Loucy (cell line): ENCODE measurements at regions not wholly inside any gene's neighbourhood (a gene's known extent, or its start where the extent isn't known, plus 50 kb on each side); places are given as distances from the start of the nearest gene placed in this dataset.

Experiments
- H2AFZ ChIP-seq: fragments of 200-600 bp; sonication (generic); 2 replicates; pipeline ENCODE4 v1.6.0; 2016; ENCODE audit warnings: antibody characterized with exemption, mild to moderate bottlenecking, low read length, moderate library complexity
- H3F3A ChIP-seq: fragments of 200-600 bp; 2 replicates; pipeline ENCODE4 v1.6.0; 2016; ENCODE audit warnings: antibody characterized with exemption, low read depth, mild to moderate bottlenecking
- H3K27me3 ChIP-seq: fragments of 200-600 bp; sonication (generic); 2 replicates; pipeline ENCODE4 v1.6.1; 2014; ENCODE audit warnings: low read length, mild to moderate bottlenecking; ENCODE audit not compliant: insufficient read depth, poor library complexity, severe bottlenecking
- H3K36me3 ChIP-seq: fragments of 200-600 bp; sonication (generic); 2 replicates; pipeline ENCODE4 v1.6.1; 2016; ENCODE audit warnings: low read length; ENCODE audit not compliant: insufficient read depth
- H3K4me1 ChIP-seq: fragments of 200-600 bp; sonication (generic); 2 replicates; pipeline ENCODE4 v1.5.1; 2014; ENCODE audit warnings: low read length, mild to moderate bottlenecking; ENCODE audit not compliant: insufficient read depth, poor library complexity, severe bottlenecking
- H3K4me2 ChIP-seq: fragments of 200-600 bp; sonication (generic); 2 replicates; pipeline ENCODE4 v1.6.0; 2014; ENCODE audit warnings: antibody characterized with exemption, low read length, low read depth, mild to moderate bottlenecking; ENCODE audit not compliant: poor library complexity, severe bottlenecking
- H3K4me3 ChIP-seq: fragments of 200-600 bp; sonication (generic); 2 replicates; pipeline ENCODE4 v1.5.1; 2014; ENCODE audit warnings: low read length, mild to moderate bottlenecking, mixed read lengths; ENCODE audit not compliant: poor library complexity, severe bottlenecking
- H3K79me2 ChIP-seq: fragments of 200-600 bp; sonication (generic); 2 replicates; pipeline ENCODE4 v1.6.1; 2014; ENCODE audit warnings: low read length; ENCODE audit not compliant: insufficient read depth
- H3K9ac ChIP-seq: fragments of 200-600 bp; sonication (generic); 2 replicates; pipeline ENCODE4 v1.6.0; 2014; ENCODE audit warnings: mild to moderate bottlenecking, low read depth, low read length, moderate library complexity; ENCODE audit not compliant: poor library complexity, severe bottlenecking
- H3K9me2 ChIP-seq: fragments of 200-600 bp; sonication (generic); replicated peaks from 2 replicates; pipeline ENCODE4 v1.6.1; 2016; ENCODE audit warnings: low read depth, low read length, mixed read lengths
- H3K9me3 ChIP-seq: fragments of 200-600 bp; sonication (generic); 2 replicates; pipeline ENCODE4 v1.6.1; 2014; ENCODE audit warnings: mild to moderate bottlenecking, antibody characterized with exemption, low read length, low read depth; ENCODE audit not compliant: insufficient read depth
- H4K20me1 ChIP-seq: fragments of 200-600 bp; sonication (generic); 2 replicates; pipeline ENCODE4 v1.6.0; 2014; ENCODE audit warnings: antibody characterized with exemption, low read length, mild to moderate bottlenecking; ENCODE audit not compliant: insufficient read depth, poor library complexity, severe bottlenecking
- EZH2phosphoT487 ChIP-seq: fragments of 200-600 bp; IDR thresholded peaks from 2 replicates; pipeline ENCODE4 v1.6.1; 2018; ENCODE audit warnings: antibody characterized with exemption, mild to moderate bottlenecking, moderate library complexity, borderline replicate concordance
- TF ChIP-seq, protein P1 (sequence below): fragments of 200-600 bp; sonication (generic); conservative IDR thresholded peaks from 2 replicates; pipeline ENCODE4 v1.5.1; 2014; ENCODE audit warnings: mild to moderate bottlenecking, antibody characterized with exemption, low read length

DNA sequence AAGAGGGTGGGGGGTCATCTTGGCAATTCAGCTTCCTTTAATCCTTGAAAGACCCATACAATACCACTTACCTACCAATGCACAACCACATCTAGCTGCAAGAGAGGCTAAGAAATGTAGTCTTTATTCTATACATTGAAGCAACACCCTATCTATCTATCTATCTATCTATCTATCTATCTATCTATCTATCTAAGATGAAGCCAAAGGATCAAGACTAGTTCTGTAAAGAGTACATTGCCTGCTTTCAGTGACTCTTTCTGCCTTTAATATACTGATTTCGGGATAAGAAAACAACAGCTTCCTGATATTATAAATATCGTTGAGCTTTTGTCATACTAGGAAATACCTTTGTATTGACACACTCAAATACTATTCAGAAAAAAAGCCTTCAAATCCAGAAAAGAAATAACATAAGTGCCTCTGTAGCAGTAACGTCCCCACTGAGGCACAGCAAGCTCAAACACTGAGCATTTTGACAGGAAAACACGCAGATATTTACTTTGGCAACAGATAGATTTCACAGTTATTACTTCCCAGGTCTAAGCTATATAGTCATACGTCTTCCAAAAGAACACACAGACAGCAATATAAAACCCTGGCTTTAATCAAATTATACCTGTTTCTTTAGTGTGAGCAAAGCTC is 139.4 kb upstream of the SERTAD2 start:
- no peaks in the 10 kb centered on the region for H3K9me3 ChIP-seq
- H3K4me2 ChIP-seq, result no peak overlapping the region
- no peaks in the 10 kb centered on the region for H4K20me1 ChIP-seq
- TF ChIP-seq, protein P1, sequence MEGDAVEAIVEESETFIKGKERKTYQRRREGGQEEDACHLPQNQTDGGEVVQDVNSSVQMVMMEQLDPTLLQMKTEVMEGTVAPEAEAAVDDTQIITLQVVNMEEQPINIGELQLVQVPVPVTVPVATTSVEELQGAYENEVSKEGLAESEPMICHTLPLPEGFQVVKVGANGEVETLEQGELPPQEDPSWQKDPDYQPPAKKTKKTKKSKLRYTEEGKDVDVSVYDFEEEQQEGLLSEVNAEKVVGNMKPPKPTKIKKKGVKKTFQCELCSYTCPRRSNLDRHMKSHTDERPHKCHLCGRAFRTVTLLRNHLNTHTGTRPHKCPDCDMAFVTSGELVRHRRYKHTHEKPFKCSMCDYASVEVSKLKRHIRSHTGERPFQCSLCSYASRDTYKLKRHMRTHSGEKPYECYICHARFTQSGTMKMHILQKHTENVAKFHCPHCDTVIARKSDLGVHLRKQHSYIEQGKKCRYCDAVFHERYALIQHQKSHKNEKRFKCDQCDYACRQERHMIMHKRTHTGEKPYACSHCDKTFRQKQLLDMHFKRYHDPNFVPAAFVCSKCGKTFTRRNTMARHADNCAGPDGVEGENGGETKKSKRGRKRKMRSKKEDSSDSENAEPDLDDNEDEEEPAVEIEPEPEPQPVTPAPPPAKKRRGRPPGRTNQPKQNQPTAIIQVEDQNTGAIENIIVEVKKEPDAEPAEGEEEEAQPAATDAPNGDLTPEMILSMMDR, result no peak
- no peak for TF ChIP-seq EZH2phosphoT487
- H3K9me2 ChIP-seq, result no peaks in the 10 kb centered on the region
- H3K9ac ChIP-seq, result no peak overlapping the region
- no peaks in the 10 kb centered on the region for H3F3A ChIP-seq
- H3K4me1 ChIP-seq, result peaks cover 18% of the 10 kb centered on the region
- no peaks in the 10 kb centered on the region for H3K27me3 ChIP-seq
- no peak overlapping the region for H2AFZ ChIP-seq
- H3K79me2 ChIP-seq, result no peaks in the 10 kb centered on the region
- no peaks in the 10 kb centered on the region for H3K36me3 ChIP-seq
- no peak overlapping the region for H3K4me3 ChIP-seq

GRCh38 chr2:64793701-64794100 is 140.0 kb upstream of the SERTAD2 start:
- Histone ChIP-seq H4K20me1 (no peaks in the 10 kb centered on the region), H3K27me3 (no peaks in the 10 kb centered on the region), H3K9ac (no peak overlapping the region), H3K4me2 (no peak overlapping the region), H3K4me1 (peaks cover 23% of the 10 kb centered on the region), H3K4me3 (no peak overlapping the region), H3K36me3 (no peaks in the 10 kb centered on the region), H3K9me3 (no peaks in the 10 kb centered on the region), H2AFZ (no peak overlapping the region), H3K79me2 (no peaks in the 10 kb centered on the region), H3F3A (no peaks in the 10 kb centered on the region), H3K9me2 (no peaks in the 10 kb centered on the region)
- TF ChIP-seq, protein P1, result no peak
- no peak for TF ChIP-seq EZH2phosphoT487

- H3K36me3 ChIP-seq, result no peaks in the 10 kb centered on the region
- no peaks in the 10 kb centered on the region for H4K20me1 ChIP-seq
- H3K4me3 ChIP-seq, result no peak overlapping the region
- no peaks in the 10 kb centered on the region for H3K79me2 ChIP-seq
- no peaks in the 10 kb centered on the region for H3F3A ChIP-seq
- no peak overlapping the region for H3K9ac ChIP-seq
- H3K9me2 ChIP-seq, result no peaks in the 10 kb centered on the region
- H2AFZ ChIP-seq, result no peak overlapping the region
- H3K27me3 ChIP-seq, result no peaks in the 10 kb centered on the region
- peaks cover 24% of the 10 kb centered on the region for H3K4me1 ChIP-seq
- TF ChIP-seq, protein P1, result no peak
- TF ChIP-seq EZH2phosphoT487, result no peak
- H3K9me3 ChIP-seq, result no peaks in the 10 kb centered on the region
- no peak overlapping the region for H3K4me2 ChIP-seq
Measured at GRCh38 chr2:64794426-64794995, 140.8 kb upstream of the SERTAD2 start.
